Epithelial cell of esophagus (primary cell): ENCODE measurements at regions not wholly inside any gene's neighbourhood (a gene's known extent, or its start where the extent isn't known, plus 50 kb on each side); places are given as distances from the start of the nearest gene placed in this dataset.

Experiments used
- DNase-seq: peaks from one replicate; pipeline ENCODE4 v3.0.0; 2010; ENCODE audit warnings: low read depth
- H3K4me3 ChIP-seq: 2 replicates; pipeline ENCODE4 v1.5.1; 2011; ENCODE audit warnings: mild to moderate bottlenecking, low read length, control low read depth
- CTCF ChIP-seq: IDR thresholded peaks from 2 replicates; pipeline ENCODE4 v1.5.1; 2011; ENCODE audit warnings: low read depth, mild to moderate bottlenecking, low read length, control low read depth, inconsistent platforms; ENCODE audit not compliant: insufficient read depth; ENCODE audit errors: missing control alignments

GRCh38 chr14:76962303-76962660 is 66.2 kb downstream of the IRF2BPL start:
- no peak for TF ChIP-seq CTCF
- DNase-seq, result no peak
- H3K4me3 ChIP-seq, result peak overlapping the region; percentile 38

DNA sequence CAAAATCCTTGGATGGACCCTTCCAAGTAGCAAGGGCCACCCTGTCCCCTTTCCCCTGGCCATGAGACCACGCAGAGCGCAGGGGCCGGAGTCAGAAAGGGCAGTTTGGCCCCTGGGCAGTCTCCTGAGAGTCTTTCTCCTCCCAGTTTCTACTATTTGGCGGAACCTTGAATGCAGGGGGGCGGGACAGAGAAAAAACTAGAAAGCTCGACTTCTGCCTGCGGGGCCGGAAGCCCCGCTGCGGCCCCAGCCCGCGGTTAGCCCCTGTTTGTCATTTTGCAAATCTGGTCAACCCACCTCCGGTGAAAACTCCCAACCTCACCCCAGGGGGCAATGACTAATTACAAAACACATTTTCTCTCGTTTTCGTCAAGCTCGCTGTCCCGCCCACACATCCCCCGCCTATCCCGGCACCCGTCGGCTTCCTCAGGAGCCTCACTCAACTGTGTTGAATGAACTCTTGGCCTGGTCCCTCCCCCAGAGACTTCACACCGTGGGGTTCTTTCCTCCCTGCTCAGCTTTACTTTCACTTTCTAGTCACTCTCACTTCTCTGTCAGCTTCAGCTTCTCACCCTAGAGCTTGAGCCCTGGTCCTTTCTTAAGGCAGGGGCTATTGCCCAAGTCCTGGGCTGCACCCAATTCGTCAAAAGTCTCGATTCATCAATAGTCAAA is 66.7 kb downstream of the IRF2BPL start:
- TF ChIP-seq CTCF, result no peak
- peak; percentile 88 for DNase-seq
- peak overlapping the region; percentile 38 for H3K4me3 ChIP-seq

- DNase-seq, result peak; percentile 93
- no peak overlapping the region for H3K4me3 ChIP-seq
Measured at GRCh38 chr14:76958980-76959710, 69.4 kb downstream of the IRF2BPL start.

DNA sequence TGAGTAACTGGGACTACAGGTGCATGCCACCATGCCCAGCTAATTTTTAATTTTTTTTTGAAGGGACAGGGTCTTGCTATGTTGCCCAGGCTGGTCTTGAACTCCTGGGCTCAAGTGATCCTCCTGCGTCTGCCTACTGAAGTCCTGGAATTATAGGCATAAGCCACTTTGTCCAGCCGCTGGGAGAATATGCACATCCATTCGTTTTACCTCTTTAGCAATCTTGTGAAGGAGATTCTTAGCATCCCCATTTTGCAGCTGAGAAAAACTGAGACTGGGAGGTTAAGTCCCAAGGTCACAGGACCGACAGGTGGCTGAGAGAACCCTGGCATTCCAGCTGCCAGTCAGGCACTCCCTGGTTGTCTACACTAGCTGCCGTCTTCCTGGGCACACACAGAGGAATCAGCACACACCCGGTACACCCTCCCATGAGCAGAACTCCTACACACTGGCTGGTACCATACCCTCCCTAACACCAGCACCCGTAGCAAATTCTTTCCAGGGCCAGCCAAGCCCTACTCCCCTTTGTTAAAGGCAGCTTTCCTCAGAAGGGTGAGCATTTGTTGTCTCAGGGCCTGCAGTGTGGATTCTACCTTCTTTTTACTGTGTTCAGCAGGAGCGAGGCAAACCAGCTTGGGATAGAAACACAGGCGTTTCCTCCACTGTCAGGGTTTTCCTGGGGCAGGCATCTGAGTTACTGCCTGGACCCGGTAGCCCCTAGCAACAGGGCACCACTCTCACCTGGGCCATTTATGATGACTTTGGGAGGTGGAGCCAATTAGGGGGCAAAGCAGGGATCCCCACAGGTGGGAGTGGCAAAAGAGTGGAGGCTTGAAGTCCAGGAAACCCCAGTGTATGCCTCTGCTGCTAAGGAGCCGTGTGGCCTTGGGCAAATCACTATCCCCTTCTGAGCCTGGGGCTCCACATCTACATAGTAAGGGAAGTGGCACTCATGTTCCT is 70.2 kb downstream of the IRF2BPL start:
- H3K4me3 ChIP-seq, result no peak overlapping the region
- no peak for DNase-seq
- TF ChIP-seq CTCF, result no peak

More at GRCh38 chr14:76958980-76959710, 69.4 kb downstream of the IRF2BPL start:
- no peak for TF ChIP-seq CTCF

- H3K4me3 ChIP-seq, result no peak overlapping the region
- no peak for TF ChIP-seq CTCF
Measured at GRCh38 chr14:76957224-76957891, 71.2 kb downstream of the IRF2BPL start.

DNA sequence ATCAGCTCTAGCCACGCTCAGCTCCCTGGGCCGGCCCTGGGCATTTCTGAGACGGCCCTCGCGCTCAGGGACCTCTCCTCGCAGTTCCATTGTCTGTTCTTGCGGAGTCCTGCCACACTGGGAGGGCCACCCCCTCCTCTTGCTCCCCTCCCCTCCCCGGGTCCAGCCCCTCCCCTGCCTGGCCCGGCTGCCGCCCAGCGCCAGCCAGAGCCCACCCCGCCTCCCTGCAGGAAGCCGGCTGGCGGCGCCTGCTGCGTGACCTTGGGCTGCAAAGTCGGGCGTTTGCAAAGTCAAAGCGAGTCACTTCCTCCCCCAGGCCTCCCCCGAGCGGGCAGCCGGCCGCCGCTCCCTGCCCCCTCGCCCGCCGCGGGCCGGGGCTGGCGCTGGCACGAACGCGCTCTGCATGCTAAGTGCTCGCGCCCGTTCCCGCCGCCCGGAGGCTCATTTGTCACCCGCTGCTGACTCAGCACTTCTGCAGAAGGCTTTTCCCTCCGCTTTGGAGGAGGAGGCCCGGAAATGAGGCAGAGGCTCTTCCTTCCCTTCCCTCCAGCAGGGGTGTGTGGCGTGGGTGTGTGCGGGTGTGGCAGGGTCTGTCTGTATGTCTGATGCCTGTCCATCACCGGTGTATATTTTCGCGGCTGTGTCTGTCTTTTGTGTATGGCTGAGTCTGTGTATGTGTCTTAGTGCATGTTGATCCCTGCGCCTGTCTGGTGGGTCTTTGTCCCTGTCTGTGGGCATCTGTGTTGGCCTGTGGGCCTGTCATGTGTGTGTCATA is 72.0 kb downstream of the IRF2BPL start:
- peak; percentile 10 for TF ChIP-seq CTCF
- H3K4me3 ChIP-seq, result no peak overlapping the region
- peak; percentile 97 for DNase-seq

More at GRCh38 chr14:76957224-76957891, 71.2 kb downstream of the IRF2BPL start:
- DNase-seq, result no peak
